GM11168 (cell line): ENCODE measurements at regions not wholly inside any gene's neighbourhood (a gene's known extent, or its start where the extent isn't known, plus 50 kb on each side); places are given as distances from the start of the nearest gene placed in this dataset.
"Not testable (repeated sequence)": the region's sequence is repeated elsewhere in the genome, so short reads cannot be mapped to it uniquely, and the experiment has no call there.

Experiments
- in situ Hi-C: fragments of 300-500 bp; cut with MboI; formaldehyde crosslinking; loops from one replicate; pipeline ENCODE4 v1.12.0; 2022; ENCODE audit warnings: low sequenced_read_pairs; ENCODE audit not compliant: unreplicated experiment

DNA sequence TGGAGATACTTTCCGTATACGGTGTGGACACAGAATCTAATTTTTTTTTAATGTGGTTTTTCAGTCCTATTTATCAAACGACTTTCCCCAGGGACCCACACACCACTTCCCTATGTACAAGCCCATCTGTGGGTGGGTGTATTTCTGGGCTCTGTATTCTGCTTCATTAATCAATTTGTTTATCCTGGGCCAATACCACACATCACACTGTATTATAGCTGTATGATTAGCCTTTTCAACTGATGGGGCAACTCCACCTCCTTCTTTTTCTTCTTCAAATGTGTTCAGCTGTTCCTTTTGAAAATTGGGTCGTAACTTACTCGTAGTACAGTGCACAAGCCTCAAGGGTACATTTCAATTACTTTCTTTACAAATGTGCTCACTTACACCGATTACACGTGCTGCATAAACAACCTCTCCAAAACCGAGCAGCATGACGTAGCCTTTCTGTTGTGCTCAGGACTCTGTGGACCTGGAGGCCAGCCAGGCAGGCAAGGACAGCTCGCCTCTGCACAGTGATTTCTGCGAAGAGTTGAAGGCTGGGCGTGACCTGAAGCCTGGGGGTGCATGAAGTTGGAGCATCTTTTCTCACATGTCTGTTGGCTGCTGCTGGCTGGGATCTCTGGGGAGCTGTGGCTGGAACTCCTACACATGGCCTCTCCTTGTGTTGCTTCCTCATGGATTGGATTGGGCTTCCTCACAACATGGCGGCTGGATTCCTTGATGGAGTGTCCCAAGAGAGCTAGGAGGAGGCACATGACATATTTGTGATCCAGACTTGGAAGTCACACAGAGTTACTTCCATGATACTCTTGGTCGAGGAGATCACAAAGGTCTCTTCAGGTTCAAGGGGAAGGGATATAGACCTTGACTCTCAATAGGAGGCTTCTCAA lies 126.5 kb downstream of the CRYAA start:
- in situ Hi-C loops: no loop called here

DNA sequence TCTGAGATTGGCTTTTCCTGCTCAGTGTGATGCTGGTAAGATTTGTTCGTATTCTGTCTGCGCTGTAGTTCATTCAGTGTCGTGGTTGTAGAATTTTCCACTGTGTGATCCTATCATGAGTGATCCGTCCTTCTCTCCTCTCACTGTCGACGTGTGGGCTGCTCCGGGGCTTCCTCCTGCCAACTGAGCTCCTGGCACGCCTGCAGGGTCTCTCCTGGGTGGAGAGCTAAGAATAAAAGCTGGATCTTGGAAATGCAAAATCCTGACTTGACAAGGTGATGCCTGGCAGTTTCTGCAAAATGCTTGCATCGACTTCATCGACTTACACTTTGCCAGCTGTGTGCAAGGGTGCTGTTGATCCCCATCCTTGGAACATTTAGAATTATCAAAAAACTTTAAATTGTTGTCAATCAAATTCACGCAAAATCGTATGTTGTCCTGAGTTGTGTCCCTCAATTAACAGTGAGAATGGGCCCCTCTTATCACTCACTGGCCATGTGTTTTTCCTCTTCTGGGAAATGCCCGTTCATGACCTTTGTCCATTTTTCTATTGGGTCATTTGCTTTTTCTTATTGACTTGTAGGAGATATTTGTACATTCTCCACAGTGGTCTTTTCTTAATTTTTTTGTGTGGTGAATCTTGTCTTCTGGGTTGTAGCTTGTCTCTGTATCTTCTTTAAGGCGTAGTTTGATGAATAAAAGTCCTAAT lies 125.5 kb downstream of the CRYAA start:
- in situ Hi-C loops: no loop called here

DNA sequence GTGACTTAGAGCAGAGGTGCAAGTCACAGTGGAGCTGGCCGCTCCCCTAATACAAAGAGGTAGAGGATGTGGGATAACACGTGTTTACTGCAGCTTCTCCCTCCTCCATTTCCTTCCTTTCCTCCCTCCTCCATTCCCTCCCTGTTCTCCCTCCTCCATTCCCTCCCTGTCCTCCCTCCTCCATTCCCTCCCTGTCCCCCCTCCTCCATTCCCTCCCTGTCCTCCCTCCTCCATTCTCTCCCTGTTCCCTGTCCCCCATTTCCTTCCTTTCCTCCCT lies 124.0 kb downstream of the CRYAA start:
- in situ Hi-C loops: no loop called here

DNA sequence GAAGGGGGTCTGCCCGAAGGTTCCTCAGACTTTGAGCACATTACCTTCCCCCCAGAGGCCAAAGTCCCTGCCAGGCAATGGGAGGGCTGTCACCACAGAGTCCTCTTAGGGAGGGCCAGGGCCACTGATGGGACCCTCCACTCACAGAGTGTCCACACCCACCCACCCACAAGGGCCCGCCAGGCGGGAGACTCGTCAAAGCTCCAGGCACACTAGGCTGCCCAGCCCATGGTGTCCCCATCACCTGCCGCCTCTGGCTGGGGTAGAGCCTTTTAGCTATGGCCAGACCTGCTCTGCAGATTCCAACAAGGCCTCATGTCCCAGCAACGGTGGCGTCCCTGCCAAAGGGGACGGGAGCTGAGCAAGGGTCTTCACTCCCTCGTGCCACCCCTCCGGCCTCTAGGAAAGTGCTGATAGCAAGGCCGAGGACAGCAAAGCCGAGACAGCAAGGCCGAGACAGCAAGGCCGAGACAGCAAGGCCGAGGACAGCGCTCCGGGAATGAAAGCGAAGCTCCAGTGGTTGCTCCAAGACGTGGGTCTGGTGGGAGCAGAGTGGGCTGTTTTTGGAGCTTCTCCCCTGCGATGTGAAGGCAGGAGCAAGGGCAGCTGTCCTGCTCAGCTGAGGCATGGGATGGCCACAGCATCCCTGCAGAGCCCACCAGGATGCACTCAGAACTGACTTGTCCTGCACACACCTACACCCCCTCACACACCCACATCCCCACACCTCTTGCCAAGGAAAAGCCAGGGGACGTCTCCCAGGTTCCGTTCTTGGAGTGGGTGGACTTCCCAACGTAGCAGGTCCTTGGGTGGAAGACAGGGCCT lies 123.4 kb downstream of the CRYAA start:
- in situ Hi-C loops: no loop called here

DNA sequence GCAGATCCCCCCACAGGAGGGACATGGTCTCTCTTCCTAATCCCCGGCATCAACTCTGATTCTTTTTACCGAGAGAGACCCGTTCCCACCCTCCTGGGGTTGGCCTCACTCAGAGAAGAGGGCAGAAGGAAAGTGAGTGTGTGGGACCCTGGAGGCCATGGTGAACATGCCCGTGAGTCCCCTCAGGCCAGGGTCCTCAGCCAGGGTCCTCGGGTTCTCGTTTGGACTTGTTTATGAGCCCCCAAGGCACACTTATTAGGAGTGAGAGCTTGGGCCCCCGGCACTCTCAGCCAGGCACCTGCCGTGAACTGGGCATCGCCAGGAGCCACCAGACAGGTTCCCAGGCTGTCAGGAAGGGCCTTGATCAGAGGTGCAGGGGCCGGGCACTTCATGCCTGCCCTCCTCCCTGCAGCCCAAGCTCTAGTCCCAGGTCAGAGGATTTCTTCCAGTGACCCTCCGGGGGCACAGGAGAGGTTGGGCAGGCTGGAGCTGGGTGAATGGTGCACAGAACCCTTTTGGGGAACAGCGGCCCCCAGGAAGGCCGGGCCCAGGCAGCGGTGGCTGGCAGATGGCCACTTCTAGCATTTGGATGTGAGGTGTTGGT lies 122.6 kb downstream of the CRYAA start:
- in situ Hi-C loops: no loop called here

DNA sequence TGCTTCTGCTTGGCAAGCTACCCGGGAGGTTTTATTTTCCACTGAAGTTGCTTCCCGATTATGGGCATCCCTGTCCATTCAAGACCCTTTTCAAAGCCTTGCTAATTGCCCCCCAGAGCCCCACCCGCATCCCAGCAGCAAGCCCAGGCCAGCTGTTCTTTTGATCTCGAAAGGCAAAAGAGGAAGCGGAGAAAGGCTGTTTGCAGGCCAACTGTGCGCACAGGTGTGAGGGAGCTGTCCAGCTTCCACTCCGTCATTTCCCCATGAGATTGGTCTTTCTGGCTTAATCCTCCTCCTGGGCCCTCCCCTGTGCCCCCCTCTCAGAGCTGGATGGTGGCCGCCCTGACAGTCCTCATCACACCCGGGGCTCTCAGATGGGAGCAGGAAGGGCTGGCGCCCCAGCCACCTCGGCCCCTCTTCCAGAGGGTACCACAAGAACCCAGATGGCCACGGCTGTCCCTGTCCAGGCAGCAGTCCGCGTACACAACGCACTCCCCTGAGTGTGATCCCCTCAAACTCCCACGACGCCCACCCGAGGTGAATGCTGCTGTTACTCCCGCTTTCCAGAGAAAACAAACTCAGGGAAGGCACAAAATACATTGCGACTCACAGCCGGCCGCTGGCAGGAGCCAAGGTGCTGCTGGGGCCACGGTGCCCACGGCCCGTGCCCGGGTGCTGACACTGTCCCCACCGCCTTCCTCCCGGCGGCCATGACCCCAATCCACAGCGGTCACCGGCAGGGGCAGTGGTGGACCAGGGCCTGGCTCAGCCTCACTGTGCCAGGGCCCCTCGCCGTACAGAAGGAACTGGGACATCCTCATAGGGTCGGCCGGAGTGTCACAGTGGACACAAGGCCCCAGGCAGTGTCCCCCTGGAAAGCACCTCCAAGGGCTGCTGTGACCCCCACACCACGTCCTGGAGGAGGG lies 121.9 kb downstream of the CRYAA start:
- in situ Hi-C loops: no loop called here

DNA sequence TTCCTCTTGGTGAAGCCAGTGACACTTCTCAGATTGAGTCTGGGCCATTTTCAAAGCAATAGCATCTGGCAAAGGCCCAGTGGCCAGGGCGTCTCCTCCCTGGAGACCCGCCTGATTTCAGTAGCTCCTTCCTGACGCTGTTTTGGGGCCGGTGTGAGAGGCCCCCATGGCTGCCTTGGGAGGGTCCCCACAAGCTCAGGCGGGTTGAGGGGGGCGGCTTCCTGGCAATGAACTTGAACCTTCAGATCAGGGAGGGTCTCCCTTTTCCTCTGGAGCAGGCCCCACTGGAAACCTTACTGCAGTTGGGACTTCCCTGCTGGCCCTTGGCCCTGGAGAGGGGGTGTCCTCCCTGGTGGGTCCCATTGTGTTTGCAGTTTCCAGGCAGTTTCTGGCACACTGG lies 121.2 kb downstream of the CRYAA start:
- in situ Hi-C loops: no loop called here

DNA sequence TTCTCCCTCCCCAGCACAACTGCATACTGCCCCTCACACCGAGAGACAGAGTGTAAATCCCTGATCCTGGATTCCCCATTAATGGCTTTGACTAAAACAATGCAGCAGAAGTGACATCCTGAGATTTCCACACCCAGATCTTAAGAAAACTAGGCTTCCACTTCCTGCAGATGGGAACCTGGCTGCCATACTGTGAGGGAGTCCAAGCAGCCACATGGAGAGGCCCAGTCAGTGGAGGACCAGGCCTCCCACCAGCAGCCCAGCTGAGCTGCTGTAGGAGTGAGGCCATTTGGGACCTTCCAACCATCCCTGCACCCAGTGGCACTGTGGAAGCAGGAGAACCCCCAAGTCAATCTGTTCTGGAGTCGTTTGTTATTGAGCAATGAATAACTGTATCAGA lies 120.6 kb downstream of the CRYAA start:
- in situ Hi-C loops: no loop called here

DNA sequence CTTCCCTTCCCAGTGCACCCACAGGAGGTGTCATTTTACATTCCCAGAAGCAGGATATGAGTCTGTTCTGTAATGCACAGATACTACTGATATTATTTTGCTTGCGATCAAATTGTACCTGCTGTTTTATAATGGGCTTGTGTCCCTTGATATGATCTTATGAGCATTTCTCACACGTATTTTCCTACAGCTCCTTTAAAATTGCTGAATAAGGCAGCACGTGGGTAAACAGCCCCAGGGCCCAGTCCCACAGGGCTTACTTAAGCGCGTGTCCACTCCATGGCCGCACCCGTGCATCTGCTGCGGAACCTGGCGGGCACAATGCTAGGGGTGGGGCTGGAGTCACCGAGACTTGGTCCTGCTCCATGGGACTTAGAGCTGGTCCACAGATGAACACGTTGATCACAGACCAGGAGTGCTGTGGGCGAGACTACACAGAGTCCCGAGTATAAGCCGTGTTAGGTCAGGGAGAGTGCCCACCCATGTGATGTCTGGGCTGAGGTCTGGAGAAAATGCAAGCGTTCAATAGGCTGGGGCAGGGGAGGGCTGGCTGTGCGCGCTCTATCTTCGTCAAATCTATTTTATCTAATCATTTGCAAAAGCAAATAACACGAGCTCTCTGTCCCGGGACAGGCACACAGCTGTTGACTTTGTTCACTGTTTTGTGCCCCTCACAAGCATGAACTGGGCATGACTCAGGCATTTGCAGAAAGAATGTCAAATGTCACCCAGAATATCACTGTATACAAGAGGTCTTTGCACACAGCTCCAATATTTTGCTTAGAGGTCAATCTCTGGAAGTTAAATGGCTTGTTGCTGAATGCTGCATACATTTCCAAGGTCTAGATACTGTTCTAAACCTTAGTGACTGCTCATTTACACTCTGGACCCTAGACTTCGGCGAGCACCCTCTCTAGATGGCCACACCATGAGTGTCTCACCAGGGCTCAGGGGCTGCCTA lies 119.3 kb downstream of the CRYAA start:
- in situ Hi-C loops: no loop called here

DNA sequence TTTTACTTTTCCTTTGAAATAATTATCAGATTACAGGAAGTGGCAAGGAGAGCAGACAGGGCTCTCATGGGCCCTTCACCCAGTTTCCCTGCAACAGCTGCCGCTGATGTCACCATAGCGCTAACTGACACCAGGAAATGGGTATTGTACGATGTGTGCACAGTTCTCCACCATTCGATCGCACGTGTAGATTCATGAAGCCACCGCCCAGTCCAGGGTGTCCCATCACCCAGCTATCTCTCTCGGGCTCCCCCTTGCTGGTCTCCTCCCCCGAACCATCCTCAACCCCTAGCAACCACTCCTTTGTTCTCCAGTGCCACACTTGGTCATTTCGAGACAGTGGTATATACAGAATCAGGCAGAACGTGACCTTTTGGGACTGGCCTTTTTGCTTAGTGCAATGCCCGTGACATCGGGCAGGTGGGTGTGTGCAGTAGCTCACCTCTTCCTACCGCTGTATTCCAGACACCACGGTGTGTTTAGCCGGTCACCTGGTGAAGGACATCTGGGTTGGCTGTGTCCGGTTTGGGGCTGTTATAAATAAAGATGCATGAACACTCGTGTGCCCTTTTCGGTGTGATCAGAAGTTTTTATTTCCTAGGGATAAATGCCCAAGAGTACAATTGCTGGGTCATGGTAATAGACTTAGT lies 118.4 kb downstream of the CRYAA start:
- in situ Hi-C loops: no loop called here

DNA sequence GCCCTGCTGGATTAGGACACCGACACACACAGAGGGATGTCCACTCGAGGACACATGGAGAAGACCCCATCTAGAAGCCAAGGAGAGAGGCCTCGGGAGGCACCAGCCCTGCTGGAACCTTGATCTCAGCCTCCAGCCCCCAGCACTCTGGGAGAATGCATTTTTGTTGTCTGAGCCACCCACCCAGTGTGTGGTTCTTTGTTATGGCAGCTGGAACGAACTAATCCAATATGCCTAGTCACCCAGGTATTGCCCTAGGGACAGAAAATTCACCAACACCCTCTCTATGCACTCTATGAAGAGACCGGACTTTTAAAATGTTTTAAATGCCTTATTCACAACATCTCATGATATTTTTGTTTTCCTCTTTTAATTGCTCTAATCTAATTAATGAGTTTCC lies 117.4 kb downstream of the CRYAA start:
- in situ Hi-C loops: no loop called here

DNA sequence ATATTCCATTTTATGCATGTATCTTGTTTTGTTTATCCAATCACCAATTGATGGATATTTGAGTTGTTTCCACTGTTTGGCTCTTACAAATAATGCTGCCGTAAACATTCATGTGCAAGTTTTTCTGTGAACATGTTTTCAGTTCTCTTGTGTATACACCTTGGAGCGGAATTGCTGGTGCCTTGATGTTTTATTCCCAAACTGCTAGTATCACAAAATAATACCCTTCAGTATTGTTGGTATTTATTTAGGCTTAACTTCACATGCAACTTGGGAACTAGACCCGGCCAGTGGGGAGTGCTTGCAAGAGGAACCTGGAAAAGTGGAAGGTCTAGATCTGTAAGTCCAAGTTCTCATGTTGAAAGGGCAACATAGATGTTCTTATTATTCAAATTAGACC lies 115.9 kb downstream of the CRYAA start:
- in situ Hi-C loops: no loop called here

DNA sequence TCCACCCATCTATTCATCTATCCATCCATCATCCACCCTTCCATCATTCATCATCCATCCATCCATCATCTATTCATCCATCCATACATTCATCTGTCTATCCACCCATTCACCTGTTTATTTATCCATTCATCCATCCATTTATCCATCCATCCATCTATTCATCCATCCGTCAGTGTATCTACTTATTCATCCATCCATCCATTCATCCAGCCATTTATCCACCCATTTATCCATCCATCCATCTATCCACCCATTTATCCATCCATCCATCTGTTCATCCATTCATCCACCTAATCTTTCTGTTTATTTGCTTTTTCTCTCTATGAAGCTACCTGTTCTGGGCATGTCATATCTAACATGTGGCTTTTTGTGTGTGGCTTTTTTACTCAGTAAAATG lies 115.4 kb downstream of the CRYAA start:
- in situ Hi-C loops: no loop called here

DNA sequence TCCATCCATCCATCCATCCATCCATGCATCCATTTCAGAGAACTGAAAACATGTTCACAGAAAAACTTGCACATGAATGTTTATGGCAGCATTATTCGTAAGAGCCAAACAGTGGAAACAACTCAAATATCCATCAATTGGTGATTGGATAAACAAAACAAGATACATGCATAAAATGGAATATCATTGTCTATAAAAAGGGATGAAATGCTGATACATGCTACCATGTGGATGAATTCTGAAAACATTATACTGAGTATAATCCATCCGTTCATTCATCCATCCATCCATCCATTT lies 115.1 kb downstream of the CRYAA start:
- in situ Hi-C loops: not testable (repeated sequence)

DNA sequence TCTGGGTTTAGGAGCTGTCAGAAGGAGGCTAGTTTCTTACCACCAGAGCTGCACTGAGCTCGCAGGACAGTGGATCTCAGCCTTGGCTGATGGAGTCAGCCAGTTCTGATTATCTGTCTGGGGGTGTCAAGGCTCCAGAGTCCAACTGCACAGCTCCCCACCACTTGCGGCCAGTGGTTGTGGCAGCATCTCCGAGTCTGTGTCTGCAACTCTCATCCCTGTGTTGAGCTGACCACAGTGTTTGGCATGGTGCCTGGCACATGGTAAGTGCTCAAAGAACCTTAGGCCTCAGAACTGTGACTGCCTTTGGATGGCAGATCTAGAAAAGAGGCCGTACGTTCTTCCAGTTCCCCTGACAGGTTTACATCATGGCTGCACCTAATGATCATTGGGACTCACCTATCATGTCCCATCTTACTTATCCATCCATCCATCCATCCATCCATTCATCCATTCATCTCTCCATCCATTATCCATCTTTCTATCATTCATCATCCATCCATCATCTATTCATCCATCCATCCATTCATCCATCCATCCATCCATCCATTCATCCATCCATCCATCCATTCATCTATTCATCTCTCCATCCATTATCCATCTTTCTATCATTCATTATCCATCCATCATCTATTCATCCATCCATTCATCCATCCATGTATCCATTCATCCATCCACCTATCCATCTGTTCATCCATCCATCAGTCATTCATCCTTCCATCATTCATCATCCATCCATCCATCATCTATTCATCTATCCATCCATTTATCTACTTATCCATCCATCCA lies 114.5 kb downstream of the CRYAA start:
- in situ Hi-C loops: no loop called here

DNA sequence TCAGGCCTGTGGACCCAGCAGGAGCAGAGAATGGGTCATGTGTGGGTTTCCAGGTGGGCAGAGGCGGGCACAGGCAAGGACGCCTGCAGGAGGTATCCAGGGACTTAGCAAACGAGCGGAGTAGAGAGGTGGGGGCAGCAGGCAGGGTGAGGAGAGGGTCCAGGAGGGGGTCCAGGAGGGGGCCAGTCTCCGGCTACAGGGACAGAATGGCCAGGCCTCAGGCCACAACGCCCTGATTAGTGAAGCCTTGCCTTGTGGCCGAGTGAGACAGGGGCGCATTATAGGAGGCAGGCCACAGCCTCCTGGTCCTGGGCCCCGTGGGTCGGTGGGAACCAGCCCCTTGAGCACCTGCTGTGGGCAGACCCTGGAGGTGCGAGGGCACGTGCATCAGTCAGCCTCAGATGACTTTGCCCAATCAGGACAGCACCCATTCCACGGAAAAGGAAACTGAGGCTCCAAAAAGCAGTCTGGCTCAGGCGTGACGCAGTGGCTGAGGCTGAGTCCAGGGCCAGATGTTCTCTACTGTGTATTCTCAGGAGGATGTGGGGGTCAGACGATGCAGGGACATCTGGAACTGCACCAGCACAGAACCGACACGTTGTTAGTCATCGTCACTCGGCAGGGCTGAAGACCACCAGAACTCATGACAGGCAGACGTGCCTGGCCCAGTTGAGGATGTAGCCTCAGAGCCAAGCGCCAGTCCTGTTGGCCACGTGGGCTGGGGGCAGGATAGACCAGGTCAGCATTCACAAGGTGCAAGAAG lies 113.7 kb downstream of the CRYAA start:
- in situ Hi-C loops: no loop called here
